Astrocyte (in vitro differentiated cells and primary cell): ENCODE measurements at regions not wholly inside any gene's neighbourhood (a gene's known extent, or its start where the extent isn't known, plus 50 kb on each side); places are given as distances from the start of the nearest gene placed in this dataset.
A peak's percentile ranks its signal among the peaks of the same experiment; 100 is the strongest.

Experiments used
- DNase-seq: peaks from one replicate; pipeline ENCODE4 v3.0.0-alpha.2; 2010; ENCODE audit warnings: low read depth
- FAIRE-seq: peaks from 2 replicates; lab custom pipeline; 2011; peaks lifted over from hg19 to GRCh38; lab: Jason Lieb, UNC
- H2AFZ ChIP-seq: 2 replicates; pipeline ENCODE4 v1.6.0; 2012; ENCODE audit warnings: low read depth, low read length, inconsistent platforms
- H3K27ac ChIP-seq: 2 replicates; pipeline ENCODE4 v1.5.1; 2011; ENCODE audit warnings: low read depth, low read length, inconsistent platforms
- H3K27me3 ChIP-seq: 2 replicates; pipeline ENCODE4 v1.6.0; 2011; ENCODE audit warnings: low read length, inconsistent platforms; ENCODE audit not compliant: insufficient read depth
- H3K36me3 ChIP-seq: 2 replicates; pipeline ENCODE4 v1.5.1; 2011; ENCODE audit warnings: low read length, inconsistent platforms; ENCODE audit not compliant: insufficient read depth
- H3K4me1 ChIP-seq: 2 replicates; pipeline ENCODE4 v1.5.1; 2011; ENCODE audit warnings: low read length, inconsistent platforms; ENCODE audit not compliant: insufficient read depth
- H3K4me2 ChIP-seq: 2 replicates; pipeline ENCODE4 v1.6.0; 2012; ENCODE audit warnings: low read length, inconsistent platforms
- H3K4me3 ChIP-seq: 2 replicates; pipeline ENCODE4 v1.5.1; 2011; ENCODE audit warnings: low read depth, mild to moderate bottlenecking, low read length, inconsistent platforms; ENCODE audit not compliant: insufficient read depth
- H3K79me2 ChIP-seq: 2 replicates; pipeline ENCODE4 v1.6.0; 2012; ENCODE audit warnings: mild to moderate bottlenecking, low read length, inconsistent platforms; ENCODE audit not compliant: insufficient read depth
- H3K9ac ChIP-seq: 2 replicates; pipeline ENCODE4 v1.6.0; 2012; ENCODE audit warnings: mild to moderate bottlenecking, low read length, inconsistent platforms
- H3K9me3 ChIP-seq: 2 replicates; pipeline ENCODE4 v1.5.1; 2012; ENCODE audit warnings: low read depth, mild to moderate bottlenecking, low read length, inconsistent platforms; ENCODE audit not compliant: insufficient read depth
- H4K20me1 ChIP-seq: 2 replicates; pipeline ENCODE4 v1.6.0; 2012; ENCODE audit warnings: low read length, inconsistent platforms; ENCODE audit not compliant: insufficient read depth
- H3K27ac Mint-ChIP-seq: one replicate; pipeline ENCODE4 v1.8.0; 2021; ENCODE audit warnings: mild to moderate bottlenecking, mixed read lengths; ENCODE audit not compliant: unreplicated experiment
- H3K27me3 Mint-ChIP-seq: one replicate; pipeline ENCODE4 v1.8.0; 2021; ENCODE audit warnings: low read depth, mixed read lengths; ENCODE audit not compliant: unreplicated experiment
- H3K36me3 Mint-ChIP-seq: one replicate; pipeline ENCODE4 v1.8.0; 2021; ENCODE audit warnings: low read depth, mixed read lengths; ENCODE audit not compliant: unreplicated experiment
- H3K4me1 Mint-ChIP-seq: one replicate; pipeline ENCODE4 v1.8.0; 2021; ENCODE audit warnings: low read depth, mixed read lengths; ENCODE audit not compliant: unreplicated experiment
- H3K4me3 Mint-ChIP-seq: one replicate; pipeline ENCODE4 v1.8.0; 2021; ENCODE audit warnings: mild to moderate bottlenecking, moderate library complexity, mixed read lengths; ENCODE audit not compliant: unreplicated experiment
- H3K9me3 Mint-ChIP-seq: one replicate; pipeline ENCODE4 v1.8.0; 2021; ENCODE audit warnings: mild to moderate bottlenecking, mixed read lengths; ENCODE audit not compliant: unreplicated experiment
- CTCF ChIP-seq: IDR thresholded peaks from 2 replicates; pipeline ENCODE4 v1.5.1; 2011; ENCODE audit warnings: low read depth, mild to moderate bottlenecking, inconsistent platforms, low read length, moderate library complexity; ENCODE audit not compliant: insufficient read depth
- EZH2 ChIP-seq: IDR thresholded peaks from 2 replicates; pipeline ENCODE4 v1.6.1; 2012; ENCODE audit warnings: mild to moderate bottlenecking, low read length, inconsistent platforms; ENCODE audit not compliant: insufficient read depth

- no peak overlapping the region for H3K4me2 ChIP-seq
- H3K27me3 ChIP-seq: no peaks in the 10 kb centered on the region
- H2AFZ ChIP-seq: no peak overlapping the region
- Mint-ChIP-seq H3K27me3 (no peaks in the 10 kb centered on the region), H3K27ac (no peak overlapping the region), H3K4me3 (no peak overlapping the region), H3K4me1 (peaks cover 32% of the 10 kb centered on the region), H3K9me3 (peaks cover 2% of the 10 kb centered on the region), H3K36me3 (no peaks in the 10 kb centered on the region)
- no peaks in the 10 kb centered on the region for H4K20me1 ChIP-seq
- TF ChIP-seq CTCF: no peak
- TF ChIP-seq EZH2: no peak
- no peak overlapping the region for H3K4me3 ChIP-seq
- no peak overlapping the region for H3K27ac ChIP-seq
- no peak for FAIRE-seq
- no peaks in the 10 kb centered on the region for H3K79me2 ChIP-seq
- no peaks in the 10 kb centered on the region for H3K36me3 ChIP-seq
- H3K9me3 ChIP-seq: no peaks in the 10 kb centered on the region
- H3K4me1 ChIP-seq: peaks cover 33% of the 10 kb centered on the region
- H3K9ac ChIP-seq: no peak overlapping the region
- DNase-seq: no peak
These were observed 338.0 kb upstream of the DAB2 start for GRCh38 chr5:39762761-39763160.

GRCh38 chr5:39761199-39761950, 336.6 kb upstream of the DAB2 start:
- peak overlapping the region; percentile 76 for H3K9ac ChIP-seq

More at GRCh38 chr5:39761199-39761950, 336.6 kb upstream of the DAB2 start:
- FAIRE-seq (no peak), DNase-seq (no peak)
- no peaks in the 10 kb centered on the region for H3K9me3 ChIP-seq
- no peak overlapping the region for H2AFZ ChIP-seq
- Mint-ChIP-seq H3K36me3 (no peaks in the 10 kb centered on the region), H3K4me3 (no peak overlapping the region), H3K4me1 (peaks cover 36% of the 10 kb centered on the region), H3K27me3 (no peaks in the 10 kb centered on the region), H3K9me3 (peaks cover 2% of the 10 kb centered on the region), H3K27ac (peak overlapping the region; percentile 100)
- H3K79me2 ChIP-seq: no peaks in the 10 kb centered on the region
- TF ChIP-seq EZH2 (no peak), CTCF (no peak)
- H3K4me1 ChIP-seq: peaks cover 43% of the 10 kb centered on the region
- H3K27me3 ChIP-seq: no peaks in the 10 kb centered on the region
- H3K27ac ChIP-seq: peak overlapping the region; percentile 99
- peak overlapping the region; percentile 77 for H3K4me2 ChIP-seq
- H4K20me1 ChIP-seq: no peaks in the 10 kb centered on the region
- H3K36me3 ChIP-seq: no peaks in the 10 kb centered on the region
- H3K4me3 ChIP-seq: no peak overlapping the region
